WTC11 (cell line): ENCODE measurements at regions not wholly inside any gene's neighbourhood (a gene's known extent, or its start where the extent isn't known, plus 50 kb on each side); places are given as distances from the start of the nearest gene placed in this dataset.

Experiments
- ATAC-seq: fragments of 200-7000 bp; cut with Tn5 transposase; 2 replicates; pipeline ENCODE4 v1.10.0; 2021; ENCODE audit warnings: mild to moderate bottlenecking, moderate library complexity
- CTCF ChIA-PET: fragments of 300-600 bp; sonication (Branson Sonifier 250); formaldehyde crosslinking; loops from one replicate; lab custom pipeline; 2021; ENCODE audit warnings: antibody characterized with exemption; lab: Charles Lee
- POLR2A ChIA-PET: fragments of 350-600 bp; sonication (Branson Sonifier 250); formaldehyde crosslinking; loops from one replicate; lab custom pipeline; 2021; ENCODE audit warnings: antibody characterized with exemption; lab: Charles Lee
- DNase-seq: peaks from one replicate; pipeline ENCODE4 v3.0.0; 2021; ENCODE audit warnings: low spot score
- H3K27ac Mint-ChIP-seq: 2 replicates; pipeline ENCODE4 v1.8.0; 2021; ENCODE audit warnings: mixed read lengths
- H3K27me3 Mint-ChIP-seq: 2 replicates; pipeline ENCODE4 v1.8.0; 2021; ENCODE audit warnings: low read depth, mild to moderate bottlenecking, moderate library complexity, mixed read lengths
- H3K36me3 Mint-ChIP-seq: 2 replicates; pipeline ENCODE4 v1.8.0; 2021; ENCODE audit warnings: mixed read lengths
- H3K4me1 Mint-ChIP-seq: 2 replicates; pipeline ENCODE4 v1.8.0; 2022; ENCODE audit warnings: mixed read lengths
- H3K4me3 Mint-ChIP-seq: 2 replicates; pipeline ENCODE4 v1.8.0; 2021; ENCODE audit warnings: mild to moderate bottlenecking, moderate library complexity, mixed read lengths
- H3K9me3 Mint-ChIP-seq: 2 replicates; pipeline ENCODE4 v1.8.0; 2021; ENCODE audit warnings: mixed read lengths
- ARID4B ChIP-seq: sonication (generic); formaldehyde crosslinking; IDR thresholded peaks from 2 replicates; pipeline ENCODE4 v1.8.0; 2023; ENCODE audit warnings: missing genetic modification reagents, mild to moderate bottlenecking, borderline replicate concordance
- ATF1 ChIP-seq: sonication (generic); formaldehyde crosslinking; IDR thresholded peaks from 2 replicates; pipeline ENCODE4 v1.8.1; 2023; ENCODE audit warnings: mild to moderate bottlenecking, moderate library complexity, missing genetic modification reagents
- ATF2 ChIP-seq: sonication (generic); formaldehyde crosslinking; IDR thresholded peaks from 2 replicates; pipeline ENCODE4 v1.8.1; 2022; ENCODE audit warnings: low read depth, missing genetic modification reagents, borderline replicate concordance
- CDX4 ChIP-seq: fragments of 250-450 bp; sonication (Bioruptor Pico); IDR thresholded peaks from 2 replicates; pipeline ENCODE4 v1.9.0; 2021; ENCODE audit warnings: moderate library complexity, mild to moderate bottlenecking, inconsistent platforms, borderline replicate concordance
- E2F5 ChIP-seq: sonication (generic); formaldehyde crosslinking; IDR thresholded peaks from 2 replicates; pipeline ENCODE4 v1.8.1; 2022; ENCODE audit warnings: mild to moderate bottlenecking, moderate library complexity, missing genetic modification reagents
- ELF4 ChIP-seq: sonication (generic); formaldehyde crosslinking; IDR thresholded peaks from 2 replicates; pipeline ENCODE4 v1.8.1; 2022; ENCODE audit warnings: low read depth, mild to moderate bottlenecking, moderate library complexity, missing genetic modification reagents
- HMGA2 ChIP-seq: fragments of 250-450 bp; sonication (Bioruptor Pico); IDR thresholded peaks from 2 replicates; pipeline ENCODE4 v1.4.0; 2021; ENCODE audit warnings: mild to moderate bottlenecking, moderate library complexity
- HMGXB4 ChIP-seq: sonication (generic); formaldehyde crosslinking; IDR thresholded peaks from 2 replicates; pipeline ENCODE4 v1.8.1; 2023; ENCODE audit warnings: mild to moderate bottlenecking, moderate library complexity, missing genetic modification reagents
- IRF1 ChIP-seq: sonication (generic); formaldehyde crosslinking; IDR thresholded peaks from 2 replicates; pipeline ENCODE4 v1.8.0; 2023; ENCODE audit warnings: missing genetic modification reagents
- JAZF1 ChIP-seq: fragments of 250-450 bp; sonication (Bioruptor Pico); IDR thresholded peaks from 2 replicates; pipeline ENCODE4 v1.9.0; 2021; ENCODE audit warnings: moderate library complexity, mild to moderate bottlenecking, inconsistent platforms
- JUN ChIP-seq: sonication (generic); formaldehyde crosslinking; IDR thresholded peaks from 2 replicates; pipeline ENCODE4 v1.8.0; 2023; ENCODE audit warnings: mild to moderate bottlenecking, missing genetic modification reagents
- NFATC4 ChIP-seq: fragments of 250-450 bp; sonication (Bioruptor Pico); IDR thresholded peaks from 2 replicates; pipeline ENCODE4 v1.9.0; 2021; ENCODE audit warnings: mild to moderate bottlenecking
- OVOL2 ChIP-seq: fragments of 250-450 bp; sonication (Bioruptor Pico); IDR thresholded peaks from 2 replicates; pipeline ENCODE4 v1.9.0; 2021; ENCODE audit warnings: mild to moderate bottlenecking, borderline replicate concordance
- PRRX2 ChIP-seq: fragments of 250-450 bp; sonication (Bioruptor Pico); IDR thresholded peaks from 2 replicates; pipeline ENCODE4 v1.8.0; 2021; ENCODE audit warnings: mild to moderate bottlenecking
- ZNF416 ChIP-seq: fragments of 250-450 bp; sonication (Bioruptor Pico); IDR thresholded peaks from 2 replicates; pipeline ENCODE4 v1.9.0; 2021; ENCODE audit warnings: mild to moderate bottlenecking, inconsistent platforms
- ZNF512 ChIP-seq: sonication (generic); formaldehyde crosslinking; IDR thresholded peaks from 2 replicates; pipeline ENCODE4 v1.8.1; 2022; ENCODE audit warnings: missing genetic modification reagents, borderline replicate concordance
- ZSCAN18 ChIP-seq: fragments of 250-450 bp; sonication (Bioruptor Pico); IDR thresholded peaks from 2 replicates; pipeline ENCODE4 v2.1.2; 2022; ENCODE audit warnings: mild to moderate bottlenecking, moderate library complexity

GRCh38 chr7:110531186-110531585 lies 559.7 kb upstream of the LRRN3 start (continued):
- TF ChIP-seq ATF2 (CRISPR knock-in tag) = no peak
- TF ChIP-seq JUN = no peak
- TF ChIP-seq, all 79 proteins: peak for 0

GRCh38 chr7:110534241-110534931 lies 556.5 kb upstream of the LRRN3 start:
- Mint-ChIP-seq H3K4me1 (peaks cover 6% of the 10 kb centered on the region; the same call in 1 of the 2 replicates), H3K4me3 (no peak overlapping the region), H3K27me3 (no peaks in the 10 kb centered on the region), H3K27ac (peak overlapping the region; percentile 65), H3K9me3 (peaks cover 17% of the 10 kb centered on the region), H3K36me3 (no peaks in the 10 kb centered on the region)
- ATAC-seq (no peak; the same call in 1 of the 2 replicates), DNase-seq (no peak)
- ChIA-PET CTCF (no interaction called here), POLR2A (no interaction called here)
- TF ChIP-seq JAZF1 (CRISPR knock-in tag) = no peak
- no peak for TF ChIP-seq ZSCAN18 (CRISPR knock-in tag)
- no peak for TF ChIP-seq ZNF512 (CRISPR knock-in tag)
- TF ChIP-seq HMGXB4 (CRISPR knock-in tag) = no peak
- TF ChIP-seq CDX4 = no peak
- no peak for TF ChIP-seq OVOL2 (CRISPR knock-in tag)
- no peak for TF ChIP-seq ELF4 (CRISPR knock-in tag)
- TF ChIP-seq E2F5 = no peak
- no peak for TF ChIP-seq HMGA2

GRCh38 chr7:110539216-110539615 lies 551.7 kb upstream of the LRRN3 start:
- ChIA-PET POLR2A (no interaction called here), CTCF (no interaction called here)
- Mint-ChIP-seq H3K36me3 (no peaks in the 10 kb centered on the region), H3K4me3 (no peak overlapping the region), H3K4me1 (peaks cover 6% of the 10 kb centered on the region; the same call in 1 of the 2 replicates), H3K27me3 (no peaks in the 10 kb centered on the region), H3K9me3 (peaks cover under 1% of the 10 kb centered on the region; the same call in 1 of the 2 replicates), H3K27ac (no peak overlapping the region)
- no peak for DNase-seq
- no peak for ATAC-seq
- TF ChIP-seq IRF1 (CRISPR knock-in tag) (no peak), ARID4B (no peak), PRRX2 (CRISPR knock-in tag) (no peak), OVOL2 (CRISPR knock-in tag) (no peak), ELF4 (CRISPR knock-in tag) (no peak), ATF2 (CRISPR knock-in tag) (no peak), ATF1 (CRISPR knock-in tag) (no peak), NFATC4 (CRISPR knock-in tag) (no peak), ZNF416 (no peak)
